Erythroblast (primary cell): ENCODE measurements at regions not wholly inside any gene's neighbourhood (a gene's known extent, or its start where the extent isn't known, plus 50 kb on each side); places are given as distances from the start of the nearest gene placed in this dataset.

ENCODE experiments used
- GATA1 ChIP-seq: IDR thresholded peaks from 2 replicates; pipeline ENCODE4 v1.6.1; 2011; ENCODE audit warnings: low read depth, mild to moderate bottlenecking, control low read depth, low read length, moderate library complexity
- POLR2A ChIP-seq: IDR thresholded peaks from 2 replicates; pipeline ENCODE4 v1.6.1; 2011; ENCODE audit warnings: mild to moderate bottlenecking, low read length

GRCh38 chr6:71130277-71130676 is 158.3 kb upstream of the OGFRL1 start:
- TF ChIP-seq POLR2A (no peak), GATA1 (no peak)
